ENCODE measurements at regions not wholly inside any gene's neighbourhood (a gene's known extent, or its start where the extent isn't known, plus 50 kb on each side); places are given as distances from the start of the nearest gene placed in this dataset.

- DNase-seq (ENCODE audit: low read depth) = no peak
Observed at GRCh38 chr10:4343091-4343490, 482.9 kb upstream of the AKR1E2 start.

- no peak for DNase-seq (ENCODE audit: low read depth)
Observed at GRCh38 chr10:4338768-4339167, 487.2 kb upstream of the AKR1E2 start.

- DNase-seq (ENCODE audit: low read depth) = no peak
Observed at GRCh38 chr10:4337563-4337962, 488.4 kb upstream of the AKR1E2 start.

- no peak for DNase-seq (ENCODE audit: low read depth)
Observed at GRCh38 chr10:4334871-4335270, 491.1 kb upstream of the AKR1E2 start.

- no peak for DNase-seq (ENCODE audit: low read depth)
Observed at GRCh38 chr10:4334015-4334414, 492.0 kb upstream of the AKR1E2 start.

- DNase-seq (ENCODE audit: low read depth) = no peak
Observed at GRCh38 chr10:4333459-4333894, 492.5 kb upstream of the AKR1E2 start.

GRCh38 chr10:4332764-4333458, 493.1 kb upstream of the AKR1E2 start:
- DNase-seq (ENCODE audit: low read depth) = no peak

- no peak for DNase-seq (ENCODE audit: low read depth)
Observed at GRCh38 chr10:4331150-4331549, 494.9 kb upstream of the AKR1E2 start.

- no peak for DNase-seq (ENCODE audit: low read depth)
Observed at GRCh38 chr10:4330636-4331035, 495.4 kb upstream of the AKR1E2 start.

GRCh38 chr10:4329225-4329624, 496.8 kb upstream of the AKR1E2 start:
- DNase-seq (ENCODE audit: low read depth) = no peak

- DNase-seq (ENCODE audit: low read depth) = no peak
Observed at GRCh38 chr10:4326647-4327046, 499.4 kb upstream of the AKR1E2 start.

GRCh38 chr10:4319870-4320367, 506.1 kb upstream of the AKR1E2 start:
- no peak for DNase-seq (ENCODE audit: low read depth)

- DNase-seq (ENCODE audit: low read depth) = no peak
Observed at GRCh38 chr10:4316161-4316810, 509.7 kb upstream of the AKR1E2 start.

- no peak for DNase-seq (ENCODE audit: low read depth)
Observed at GRCh38 chr10:4315551-4315950, 510.5 kb upstream of the AKR1E2 start.

GRCh38 chr10:4313051-4313450, 513.0 kb upstream of the AKR1E2 start:
- DNase-seq (ENCODE audit: low read depth) = no peak

GRCh38 chr10:4312051-4312835, 513.8 kb upstream of the AKR1E2 start:
- no peak for DNase-seq (ENCODE audit: low read depth)

GRCh38 chr10:4310172-4310571, 515.8 kb upstream of the AKR1E2 start:
- no peak for DNase-seq (ENCODE audit: low read depth)

GRCh38 chr10:4307910-4308309, 518.1 kb upstream of the AKR1E2 start:
- DNase-seq (ENCODE audit: low read depth) = no peak

GRCh38 chr10:4306871-4307270, 519.1 kb upstream of the AKR1E2 start:
- no peak for DNase-seq (ENCODE audit: low read depth)

- DNase-seq (ENCODE audit: low read depth) = no peak
Observed at GRCh38 chr10:4303045-4303444, 518.0 kb upstream of the KLF6 start.

- no peak for DNase-seq (ENCODE audit: low read depth)
Observed at GRCh38 chr10:4301291-4302045, 516.5 kb upstream of the KLF6 start.

GRCh38 chr10:4296161-4296560, 511.2 kb upstream of the KLF6 start:
- no peak for DNase-seq (ENCODE audit: low read depth)

Data from stimulated activated CD4-positive, alpha-beta T cell treated with anti-CD3 and anti-CD28 coated beads, Interleukin-2, amount 100 ng/mL, for 4 hours (primary cell).